ENCODE measurements at regions not wholly inside any gene's neighbourhood (a gene's known extent, or its start where the extent isn't known, plus 50 kb on each side); places are given as distances from the start of the nearest gene placed in this dataset.

- no peak for TF ChIP-seq CTCF (IDR thresholded peaks at IDR 0.05; ENCODE audit: insufficient read depth, low read length)
- TF ChIP-seq REST (IDR thresholded peaks at IDR 0.05; ENCODE audit: insufficient replicate concordance, low read depth), result no peak
Measured at GRCh38 chr6:120622127-120622631, 712.1 kb downstream of the TBC1D32 start.

Data from HL-60 (cell line).